HCT116 (cell line): ENCODE measurements at regions not wholly inside any gene's neighbourhood (a gene's known extent, or its start where the extent isn't known, plus 50 kb on each side); places are given as distances from the start of the nearest gene placed in this dataset.

Experiments
- ATAC-seq: fragments of 200-7000 bp; cut with Tn5 transposase; 2 replicates; pipeline ENCODE4 v1.9.1; 2020; ENCODE audit warnings: mild to moderate bottlenecking, moderate library complexity
- BruUV-seq: library from RNA; stranded (reverse); fragments of 400-500 nt; replicated peaks from 2 replicates; lab custom pipeline; 2021; lab: Mats Ljungman, UMichigan
- CTCF ChIA-PET: fragments of 300-600 bp; sonication (Branson Sonifier 250); formaldehyde crosslinking; loops from one replicate; lab custom pipeline; 2021; ENCODE audit warnings: antibody characterized with exemption; lab: Charles Lee
- POLR2A ChIA-PET: fragments of 300-600, 350-600 bp; sonication (Branson Sonifier 250); formaldehyde crosslinking; loops from one replicate; lab custom pipeline; 2021; ENCODE audit warnings: antibody characterized with exemption; lab: Charles Lee
- RAD21 ChIA-PET, 2 experiments: fragments of 300-600 bp; sonication (Branson Sonifier 250); formaldehyde crosslinking; loops; one replicate each; lab custom pipeline; 2023; ENCODE audit warnings: low total read pairs in 2 of 2; ENCODE audit not compliant: uncharacterized antibody in 2 of 2, unreplicated experiment in 2 of 2, low non-redundant PET in 1 of 2; lab: Charles Lee
- DNase-seq: peaks from one replicate; pipeline ENCODE4 v3.0.0-alpha.2; 2010; ENCODE audit warnings: low read depth, low spot score
- H2AFZ ChIP-seq: fragments of 200-600 bp; shearing (Covaris generic), sonication (generic); 2 replicates; pipeline ENCODE4 v1.6.1; 2017; ENCODE audit warnings: low read depth, mixed run types, mixed read lengths, antibody characterized with exemption, low read length; ENCODE audit not compliant: poor library complexity, severe bottlenecking
- H3K27ac ChIP-seq: 2 replicates; pipeline ENCODE4 v1.5.1; 2012; ENCODE audit warnings: low read depth, low read length
- H3K27me3 ChIP-seq: fragments of 200-600 bp; sonication (generic); 2 replicates; pipeline ENCODE4 v1.6.1; 2016; ENCODE audit warnings: mixed run types, low read length, mixed read lengths; ENCODE audit not compliant: insufficient read depth
- H3K36me3 ChIP-seq, 2 experiments: fragments of 200-500 bp in 1 of 2; fragments of 200-600 bp in 1 of 2; sonication (Bioruptor generic) in 1 of 2; sonication (generic) in 1 of 2; 2 replicates each; pipeline versions ENCODE4 v1.5.1 to v1.6.1; 2014 to 2016; ENCODE audit warnings: low read length in 2 of 2, inconsistent platforms in 1 of 2, mixed read lengths in 1 of 2, mixed run types in 1 of 2; ENCODE audit not compliant: insufficient read depth in 2 of 2, control insufficient read depth in 1 of 2
- H3K4me1 ChIP-seq, 2 experiments: fragments of 200-600 bp in 1 of 2; sonication (generic) in 1 of 2; 2 replicates each; pipeline versions ENCODE4 v1.5.1 to v1.6.1; 2012 to 2017; ENCODE audit warnings: low read length in 2 of 2, inconsistent platforms in 1 of 2, mild to moderate bottlenecking in 1 of 2, mixed read lengths in 1 of 2, mixed run types in 1 of 2, moderate library complexity in 1 of 2; ENCODE audit not compliant: insufficient read depth in 2 of 2, control insufficient read depth in 1 of 2
- H3K4me2 ChIP-seq: fragments of 200-600 bp; sonication (generic); 2 replicates; pipeline ENCODE4 v1.6.1; 2017; ENCODE audit warnings: mixed run types, low read length, mixed read lengths
- H3K4me3 ChIP-seq, 2 experiments: fragments of 200-600 bp in 1 of 2; sonication (generic) in 1 of 2; replicated peaks in 1 of 2; 2 replicates each; pipeline ENCODE4 v1.5.1; 2011 to 2016; ENCODE audit warnings: low read length in 2 of 2, control low read depth in 1 of 2, low read depth in 1 of 2, mild to moderate bottlenecking in 1 of 2, mixed read lengths in 1 of 2, mixed run types in 1 of 2
- H3K79me2 ChIP-seq: fragments of 200-600 bp; sonication (generic); 2 replicates; pipeline ENCODE4 v1.6.1; 2017; ENCODE audit warnings: mild to moderate bottlenecking, mixed run types, low read length, moderate library complexity, mixed read lengths; ENCODE audit not compliant: insufficient read depth
- H3K9ac ChIP-seq: fragments of 200-600 bp; sonication (generic); 2 replicates; pipeline ENCODE4 v1.6.1; 2016; ENCODE audit warnings: low read length, mixed read lengths
- H3K9me2 ChIP-seq: fragments of 200-600 bp; sonication (generic), shearing (Covaris generic); 2 replicates; pipeline ENCODE4 v1.6.1; 2017; ENCODE audit warnings: mixed run types, mild to moderate bottlenecking, moderate library complexity; ENCODE audit not compliant: insufficient read depth
- H3K9me3 ChIP-seq, 2 experiments: fragments of 200-500 bp in 1 of 2; fragments of 200-600 bp in 1 of 2; sonication (Bioruptor generic) in 1 of 2; sonication (generic) in 1 of 2; 2 replicates each; pipeline ENCODE4 v1.6.1; 2014 to 2017; ENCODE audit warnings: low read length in 2 of 2, mixed read lengths in 2 of 2, inconsistent platforms in 1 of 2, low read depth in 1 of 2, mild to moderate bottlenecking in 1 of 2, mixed run types in 1 of 2, moderate library complexity in 1 of 2; ENCODE audit not compliant: control insufficient read depth in 1 of 2, insufficient read depth in 1 of 2
- H4K20me1 ChIP-seq: fragments of 200-600 bp; sonication (generic), shearing (Covaris generic); 2 replicates; pipeline ENCODE4 v1.6.1; 2017; ENCODE audit warnings: mixed run types, mild to moderate bottlenecking, moderate library complexity; ENCODE audit not compliant: insufficient read depth
- CEBPB ChIP-seq: IDR thresholded peaks from 2 replicates; pipeline ENCODE4 v1.6.1; 2012; ENCODE audit warnings: low read depth
- EZH2 ChIP-seq: fragments of 200-600 bp; sonication (generic); IDR thresholded peaks from 2 replicates; pipeline ENCODE4 v1.6.1; 2017; ENCODE audit warnings: antibody characterized with exemption, mixed run types
- JUND ChIP-seq: IDR thresholded peaks from 2 replicates; pipeline ENCODE4 v1.6.1; 2012
- POLR2AphosphoS5 ChIP-seq: IDR thresholded peaks from 2 replicates; pipeline ENCODE4 v1.6.1; 2011; ENCODE audit warnings: mild to moderate bottlenecking, low read depth, low read length, moderate library complexity
- RAD21 ChIP-seq: IDR thresholded peaks from 2 replicates; pipeline ENCODE4 v1.6.1; 2012; ENCODE audit warnings: low read depth, mild to moderate bottlenecking
- REST ChIP-seq: IDR thresholded peaks from 2 replicates; pipeline ENCODE4 v1.6.1; 2012; ENCODE audit warnings: low read depth
- SP1 ChIP-seq: IDR thresholded peaks from 2 replicates; pipeline ENCODE4 v1.6.1; 2012; ENCODE audit warnings: low read depth
- YY1 ChIP-seq: IDR thresholded peaks from 2 replicates; pipeline ENCODE4 v1.6.1; 2011; ENCODE audit warnings: low read length, low read depth, moderate library complexity, mild to moderate bottlenecking; ENCODE audit not compliant: insufficient replicate concordance; ENCODE audit errors: extremely low read depth
- ZFX ChIP-seq: fragments of 450-650 bp; IDR thresholded peaks from 2 replicates; pipeline ENCODE4 v1.6.1; 2017
- intact Hi-C: fragments of 100-400 bp; cut with micrococcal nuclease; formaldehyde crosslinking; loops from 2 replicates; pipeline ENCODE4 v1.10.0; 2022
- TF ChIP-seq, protein P1 (sequence below), 3 experiments: fragments of 200-600 bp in 1 of 3; sonication (generic) in 1 of 3; IDR thresholded peaks in 2 of 3; conservative IDR thresholded peaks in 1 of 3; 2 replicates each; pipeline ENCODE4 v1.5.1; 2012 to 2017; ENCODE audit warnings: low read depth in 2 of 3, low read length in 2 of 3, antibody characterized with exemption in 1 of 3, borderline replicate concordance in 1 of 3, control low read depth in 1 of 3, mild to moderate bottlenecking in 1 of 3, mixed read lengths in 1 of 3, mixed run types in 1 of 3, moderate library complexity in 1 of 3; ENCODE audit not compliant: insufficient read depth in 1 of 3
- TF ChIP-seq, protein P2 (sequence below): IDR thresholded peaks from 2 replicates; pipeline ENCODE4 v1.6.1; 2012
- TF ChIP-seq, protein P3 (sequence below): IDR thresholded peaks from 2 replicates; pipeline ENCODE4 v1.6.1; 2011; ENCODE audit warnings: mild to moderate bottlenecking, low read length, moderate library complexity; ENCODE audit not compliant: insufficient replicate concordance; ENCODE audit errors: extremely low read depth
- TF ChIP-seq, protein P4 (sequence below): IDR thresholded peaks from 2 replicates; pipeline ENCODE4 v1.6.1; 2012

- ATAC-seq = no peak
- no peaks in the 10 kb centered on the region for H3K79me2 ChIP-seq
- H3K4me1 ChIP-seq = no peaks in the 10 kb centered on the region
- DNase-seq = no peak
- no peak overlapping the region for H3K4me3 ChIP-seq
- RAD21 ChIA-PET = no interaction called here
- H4K20me1 ChIP-seq = no peaks in the 10 kb centered on the region
- POLR2A ChIA-PET = no interaction called here
- no peak overlapping the region for H3K4me2 ChIP-seq
- no peak overlapping the region for H2AFZ ChIP-seq
- H3K27ac ChIP-seq = no peak overlapping the region
- intact Hi-C loops = no loop called here
- no peaks in the 10 kb centered on the region; a peak in 1 of 4 replicates for H3K9me3 ChIP-seq
- TF ChIP-seq, protein P1, sequence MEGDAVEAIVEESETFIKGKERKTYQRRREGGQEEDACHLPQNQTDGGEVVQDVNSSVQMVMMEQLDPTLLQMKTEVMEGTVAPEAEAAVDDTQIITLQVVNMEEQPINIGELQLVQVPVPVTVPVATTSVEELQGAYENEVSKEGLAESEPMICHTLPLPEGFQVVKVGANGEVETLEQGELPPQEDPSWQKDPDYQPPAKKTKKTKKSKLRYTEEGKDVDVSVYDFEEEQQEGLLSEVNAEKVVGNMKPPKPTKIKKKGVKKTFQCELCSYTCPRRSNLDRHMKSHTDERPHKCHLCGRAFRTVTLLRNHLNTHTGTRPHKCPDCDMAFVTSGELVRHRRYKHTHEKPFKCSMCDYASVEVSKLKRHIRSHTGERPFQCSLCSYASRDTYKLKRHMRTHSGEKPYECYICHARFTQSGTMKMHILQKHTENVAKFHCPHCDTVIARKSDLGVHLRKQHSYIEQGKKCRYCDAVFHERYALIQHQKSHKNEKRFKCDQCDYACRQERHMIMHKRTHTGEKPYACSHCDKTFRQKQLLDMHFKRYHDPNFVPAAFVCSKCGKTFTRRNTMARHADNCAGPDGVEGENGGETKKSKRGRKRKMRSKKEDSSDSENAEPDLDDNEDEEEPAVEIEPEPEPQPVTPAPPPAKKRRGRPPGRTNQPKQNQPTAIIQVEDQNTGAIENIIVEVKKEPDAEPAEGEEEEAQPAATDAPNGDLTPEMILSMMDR (IDR thresholded peaks at IDR 0.05 in 2 of 3, conservative IDR thresholded peaks at IDR 0.05 in 1 of 3; ENCODE audit: borderline replicate concordance in 1 of 3, insufficient read depth in 1 of 3, low read depth in 2 of 3, low read length in 2 of 3) = no peak
- no peak for TF ChIP-seq YY1
- TF ChIP-seq, protein P2, sequence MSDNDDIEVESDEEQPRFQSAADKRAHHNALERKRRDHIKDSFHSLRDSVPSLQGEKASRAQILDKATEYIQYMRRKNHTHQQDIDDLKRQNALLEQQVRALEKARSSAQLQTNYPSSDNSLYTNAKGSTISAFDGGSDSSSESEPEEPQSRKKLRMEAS = no peak
- no peak for TF ChIP-seq REST
- TF ChIP-seq SP1 = no peak
- TF ChIP-seq EZH2 = no peak
- TF ChIP-seq RAD21 = no peak
- TF ChIP-seq, protein P3, sequence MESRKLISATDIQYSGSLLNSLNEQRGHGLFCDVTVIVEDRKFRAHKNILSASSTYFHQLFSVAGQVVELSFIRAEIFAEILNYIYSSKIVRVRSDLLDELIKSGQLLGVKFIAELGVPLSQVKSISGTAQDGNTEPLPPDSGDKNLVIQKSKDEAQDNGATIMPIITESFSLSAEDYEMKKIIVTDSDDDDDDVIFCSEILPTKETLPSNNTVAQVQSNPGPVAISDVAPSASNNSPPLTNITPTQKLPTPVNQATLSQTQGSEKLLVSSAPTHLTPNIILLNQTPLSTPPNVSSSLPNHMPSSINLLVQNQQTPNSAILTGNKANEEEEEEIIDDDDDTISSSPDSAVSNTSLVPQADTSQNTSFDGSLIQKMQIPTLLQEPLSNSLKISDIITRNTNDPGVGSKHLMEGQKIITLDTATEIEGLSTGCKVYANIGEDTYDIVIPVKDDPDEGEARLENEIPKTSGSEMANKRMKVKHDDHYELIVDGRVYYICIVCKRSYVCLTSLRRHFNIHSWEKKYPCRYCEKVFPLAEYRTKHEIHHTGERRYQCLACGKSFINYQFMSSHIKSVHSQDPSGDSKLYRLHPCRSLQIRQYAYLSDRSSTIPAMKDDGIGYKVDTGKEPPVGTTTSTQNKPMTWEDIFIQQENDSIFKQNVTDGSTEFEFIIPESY = no peak
- no peak for TF ChIP-seq CEBPB
- TF ChIP-seq POLR2AphosphoS5 = no peak
- TF ChIP-seq ZFX = no peak
- TF ChIP-seq JUND = no peak
- TF ChIP-seq, protein P4, sequence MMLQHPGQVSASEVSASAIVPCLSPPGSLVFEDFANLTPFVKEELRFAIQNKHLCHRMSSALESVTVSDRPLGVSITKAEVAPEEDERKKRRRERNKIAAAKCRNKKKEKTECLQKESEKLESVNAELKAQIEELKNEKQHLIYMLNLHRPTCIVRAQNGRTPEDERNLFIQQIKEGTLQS = no peak
- TF ChIP-seq, all 23 proteins: peak for 0
- Histone ChIP-seq H3K9ac (no peak overlapping the region), H3K27me3 (peaks cover 5% of the 10 kb centered on the region; the same call in 1 of the 2 replicates), H3K9me2 (no peaks in the 10 kb centered on the region), H3K36me3 (no peaks in the 10 kb centered on the region)
- CTCF ChIA-PET = no interaction called here
- BruUV-seq = no TSS peak
Measured at GRCh38 chr18:47613929-47614328, 316.5 kb downstream of the SMAD2 start.
